ENCODE measurements at regions not wholly inside any gene's neighbourhood (a gene's known extent, or its start where the extent isn't known, plus 50 kb on each side); places are given as distances from the start of the nearest gene placed in this dataset.
"Not testable (repeated sequence)": the region's sequence is repeated elsewhere in the genome, so short reads cannot be mapped to it uniquely, and the experiment has no call there.

DNA sequence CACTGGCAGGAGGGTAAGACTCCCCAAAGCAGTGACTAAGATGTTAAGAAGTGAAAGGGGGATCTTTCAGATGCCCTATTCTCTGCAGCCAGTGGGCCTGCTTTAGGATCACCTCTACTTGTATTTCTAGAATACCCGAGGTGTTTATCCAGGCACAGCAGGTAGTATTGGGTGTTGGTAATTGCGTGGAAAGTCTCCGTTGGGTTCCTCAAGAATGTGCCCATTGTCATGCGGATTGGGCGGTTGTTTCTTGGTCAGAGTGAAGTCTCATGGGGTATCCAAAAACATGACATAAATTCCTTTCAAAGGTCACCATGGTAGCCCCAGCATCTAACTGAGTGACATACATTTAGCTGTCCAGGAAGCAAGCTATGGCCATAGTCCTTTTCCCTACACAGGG, 308.8 kb downstream of the RPIA start:
- no peak for DNase-seq (ENCODE audit: low spot score)

DNA sequence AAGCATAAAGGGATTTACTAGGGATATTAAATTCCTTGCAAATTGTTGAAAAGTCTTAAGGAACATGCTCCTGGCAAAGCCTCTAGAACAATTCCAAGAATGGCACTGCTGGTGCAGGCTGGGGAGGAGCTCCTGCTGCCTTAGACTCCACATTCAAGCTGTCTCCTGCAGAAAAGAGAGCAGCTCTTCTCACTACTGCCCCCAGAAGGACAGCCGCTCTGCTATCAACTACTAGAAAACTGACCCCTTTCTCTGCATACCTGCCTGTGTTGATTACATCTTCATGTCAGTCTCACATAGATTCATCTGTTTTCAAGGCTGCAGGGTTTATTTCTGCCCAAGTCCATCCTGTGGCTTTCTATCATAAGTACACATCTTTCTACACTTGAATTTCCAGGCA, 312.8 kb downstream of the RPIA start:
- not testable (repeated sequence) for DNase-seq (ENCODE audit: low spot score)

- not testable (repeated sequence) for DNase-seq (ENCODE audit: low spot score)
These were observed 329.1 kb downstream of the RPIA start for GRCh38 chr2:89020566-89020965.

GRCh38 chr2:89026296-89026695, 334.8 kb downstream of the RPIA start:
- DNase-seq (ENCODE audit: low spot score), result not testable (repeated sequence)

DNA sequence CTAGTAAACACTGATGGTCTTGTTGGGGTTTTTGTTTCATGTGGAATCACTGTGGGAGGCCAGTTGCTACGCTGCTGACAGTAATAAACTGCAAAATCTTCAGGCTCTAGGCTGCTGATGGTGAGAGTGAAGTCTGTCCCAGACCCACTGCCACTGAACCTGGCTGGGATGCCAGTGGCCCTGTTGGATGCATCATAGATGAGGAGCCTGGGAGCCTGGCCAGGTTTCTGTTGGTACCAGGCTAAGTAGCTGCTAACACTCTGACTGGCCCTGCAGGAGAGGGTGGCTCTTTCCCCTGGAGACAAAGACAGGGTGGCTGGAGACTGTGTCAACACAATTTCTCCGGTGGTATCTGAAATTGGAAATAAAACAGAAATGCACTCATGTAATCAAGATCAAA, 335.6 kb downstream of the RPIA start:
- not testable (repeated sequence) for DNase-seq (ENCODE audit: low spot score)

GRCh38 chr2:89027536-89027935, 336.1 kb downstream of the RPIA start:
- DNase-seq (ENCODE audit: low spot score), result not testable (repeated sequence)

- not testable (repeated sequence) for DNase-seq (ENCODE audit: low spot score)
These were observed 337.8 kb downstream of the RPIA start for GRCh38 chr2:89029257-89029656.

DNA sequence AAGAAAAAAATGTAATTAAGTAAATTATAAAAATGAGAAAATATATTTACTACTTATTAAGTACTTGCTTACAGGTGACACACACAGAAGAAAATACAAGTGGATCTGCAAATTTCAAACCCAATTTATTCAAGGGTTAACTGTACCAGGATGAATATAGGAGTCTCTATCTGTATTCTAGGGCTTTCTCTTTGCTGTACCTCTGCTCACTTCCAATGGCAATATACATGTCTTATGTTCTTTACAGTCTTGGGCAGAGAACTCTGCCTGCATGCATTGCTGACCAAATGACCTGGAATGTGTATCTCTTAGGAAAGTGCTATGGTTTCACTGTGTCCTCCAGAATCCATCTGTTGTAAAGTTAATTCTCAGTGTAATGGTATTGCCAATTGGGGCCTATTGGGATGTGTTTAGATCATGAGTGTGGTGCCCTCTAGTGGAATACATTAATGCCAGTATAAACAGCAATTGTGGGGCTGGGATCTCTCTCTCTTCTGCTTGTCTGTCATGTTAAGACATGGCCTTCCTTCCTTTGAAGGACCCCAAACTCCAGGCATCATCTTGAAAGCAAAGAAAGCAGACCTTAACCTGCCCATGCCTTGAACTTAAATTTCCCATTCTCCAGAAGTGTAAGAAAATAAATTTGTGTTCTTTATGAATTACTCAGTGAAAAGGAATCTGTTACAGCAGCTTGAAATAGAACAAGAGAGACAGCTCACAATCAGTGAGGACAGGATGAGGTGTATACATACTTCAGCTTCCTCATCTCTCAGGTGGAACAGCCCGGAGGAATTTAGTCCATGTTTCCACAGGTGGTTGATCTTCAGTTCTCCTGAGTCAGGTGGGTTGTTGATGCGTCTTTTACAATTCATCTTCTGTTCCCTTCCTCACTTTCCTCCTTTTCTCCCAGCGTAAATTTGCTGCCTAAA, 356.9 kb downstream of the RPIA start:
- DNase-seq (ENCODE audit: low spot score), result peak; percentile 46

GRCh38 chr2:89058616-89059015, 367.1 kb downstream of the RPIA start:
- not testable (repeated sequence) for DNase-seq (ENCODE audit: low spot score)

DNA sequence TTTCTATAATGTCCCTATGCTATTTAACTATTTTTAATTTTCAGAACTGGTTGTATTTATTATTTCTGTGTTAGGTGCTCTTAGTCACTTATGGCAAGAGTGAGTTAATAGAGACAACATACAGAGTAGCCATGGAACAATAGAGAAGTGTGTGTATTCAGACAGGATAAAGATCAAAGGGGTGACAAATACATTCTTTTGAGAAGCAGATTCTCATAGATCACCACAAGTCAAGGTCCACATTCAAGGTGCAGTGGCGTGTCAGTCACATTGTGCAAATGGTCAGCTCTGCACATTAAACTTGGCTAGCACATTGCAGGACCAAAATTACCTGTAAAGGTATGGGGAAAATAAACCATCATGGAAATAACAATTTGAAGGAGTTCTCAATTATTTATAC, 369.7 kb downstream of the RPIA start:
- not testable (repeated sequence) for DNase-seq (ENCODE audit: low spot score)

GRCh38 chr2:89076771-89077170, 385.3 kb downstream of the RPIA start:
- DNase-seq (ENCODE audit: low spot score), result not testable (repeated sequence)

DNA sequence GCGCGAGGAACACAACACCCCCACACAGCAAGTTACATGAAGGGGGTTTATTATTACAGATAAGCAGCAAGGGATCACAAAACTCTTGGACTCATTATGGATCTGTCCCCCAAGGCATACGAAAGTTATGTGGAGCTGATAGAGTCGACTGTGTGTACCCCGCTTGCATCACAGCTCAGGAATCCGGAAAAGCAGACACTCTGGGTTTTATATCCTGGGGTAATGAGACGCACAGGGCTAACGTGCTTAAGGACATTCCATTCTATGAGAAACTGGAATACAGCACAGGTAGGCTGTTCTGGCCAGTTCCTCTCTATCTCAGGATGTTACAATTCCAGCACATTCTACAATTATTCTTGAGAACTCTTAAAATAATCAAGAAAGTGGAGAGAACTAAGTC, 401.4 kb downstream of the RPIA start:
- DNase-seq (ENCODE audit: low spot score), result not testable (repeated sequence)

DNA sequence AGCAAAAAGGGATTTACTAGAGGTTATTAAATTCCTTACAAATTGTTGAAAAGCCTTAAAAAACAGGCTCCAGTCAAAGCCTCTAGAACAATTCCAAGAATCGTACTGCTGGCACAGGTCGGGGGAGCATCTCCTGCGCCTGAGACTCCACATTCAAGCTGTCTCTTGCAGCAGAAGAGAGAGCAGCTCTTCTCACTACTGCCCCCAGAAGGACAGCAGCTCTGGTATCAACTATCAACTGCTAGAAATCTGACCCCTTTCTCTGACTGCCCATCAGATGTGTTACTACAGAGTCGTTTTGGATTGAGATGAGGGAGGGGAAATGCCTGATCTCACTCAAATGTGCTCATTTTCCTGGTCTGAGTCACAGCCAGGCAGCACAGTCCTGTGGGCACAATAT, 403.6 kb downstream of the RPIA start:
- DNase-seq (ENCODE audit: low spot score), result not testable (repeated sequence)

- DNase-seq (ENCODE audit: low spot score), result not testable (repeated sequence)
These were observed 411.1 kb downstream of the RPIA start for GRCh38 chr2:89102587-89102986.

DNA sequence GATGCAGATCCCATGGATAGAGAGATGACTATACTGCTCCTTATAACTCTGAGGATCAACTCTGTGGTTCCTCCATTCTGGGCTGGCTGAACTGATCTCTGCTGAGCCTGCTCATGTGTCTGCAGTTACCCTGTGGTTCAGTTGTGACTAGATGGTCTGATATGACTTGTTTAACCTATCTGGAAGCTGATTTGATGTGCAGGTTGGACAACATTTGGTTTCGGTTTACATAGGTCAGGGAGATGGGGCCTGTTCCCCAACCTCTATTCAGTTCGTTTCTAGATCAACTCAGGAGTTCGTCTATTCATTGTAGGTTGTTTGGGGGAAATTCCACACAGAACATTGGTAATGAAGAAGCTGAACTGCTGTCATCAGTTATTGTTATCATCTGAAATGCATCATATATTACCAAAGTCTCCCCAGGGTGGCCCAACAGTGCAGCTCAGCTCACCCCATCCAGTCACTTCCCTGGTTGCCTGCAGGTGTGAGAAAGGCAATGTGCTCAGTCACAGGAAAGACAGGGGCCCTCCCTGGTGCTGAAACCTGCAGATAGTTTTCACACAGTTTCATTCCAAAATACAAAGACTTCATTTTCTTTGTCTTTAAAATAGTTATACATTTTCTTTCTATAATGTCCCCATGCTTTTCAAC, 415.0 kb downstream of the RPIA start:
- DNase-seq (ENCODE audit: low spot score), result not testable (repeated sequence)

GRCh38 chr2:89112434-89112833, 421.0 kb downstream of the RPIA start:
- peak; percentile 7 for DNase-seq (ENCODE audit: low spot score)

- not testable (repeated sequence) for DNase-seq (ENCODE audit: low spot score)
These were observed 421.8 kb downstream of the RPIA start for GRCh38 chr2:89113286-89113685.

DNA sequence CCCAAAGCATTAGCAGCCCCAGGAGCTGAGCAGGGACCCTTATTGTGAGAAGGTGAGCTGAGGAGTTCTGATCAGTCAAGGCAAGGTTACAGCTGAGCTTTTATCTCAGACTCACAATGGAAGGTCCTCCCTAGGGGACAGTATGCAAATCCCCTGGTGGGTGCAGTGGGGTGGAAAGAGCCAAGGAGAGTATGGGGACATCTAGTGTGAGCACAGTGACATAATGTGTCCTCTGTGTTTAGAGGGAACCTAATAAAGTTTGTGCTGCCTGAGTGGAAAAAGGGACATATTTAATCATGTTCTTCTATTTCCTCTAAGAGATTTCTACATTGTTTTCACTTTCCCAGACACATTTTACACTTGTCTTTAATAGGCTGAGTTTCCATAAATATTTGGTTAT, 438.0 kb downstream of the RPIA start:
- DNase-seq (ENCODE audit: low spot score), result not testable (repeated sequence)

DNA sequence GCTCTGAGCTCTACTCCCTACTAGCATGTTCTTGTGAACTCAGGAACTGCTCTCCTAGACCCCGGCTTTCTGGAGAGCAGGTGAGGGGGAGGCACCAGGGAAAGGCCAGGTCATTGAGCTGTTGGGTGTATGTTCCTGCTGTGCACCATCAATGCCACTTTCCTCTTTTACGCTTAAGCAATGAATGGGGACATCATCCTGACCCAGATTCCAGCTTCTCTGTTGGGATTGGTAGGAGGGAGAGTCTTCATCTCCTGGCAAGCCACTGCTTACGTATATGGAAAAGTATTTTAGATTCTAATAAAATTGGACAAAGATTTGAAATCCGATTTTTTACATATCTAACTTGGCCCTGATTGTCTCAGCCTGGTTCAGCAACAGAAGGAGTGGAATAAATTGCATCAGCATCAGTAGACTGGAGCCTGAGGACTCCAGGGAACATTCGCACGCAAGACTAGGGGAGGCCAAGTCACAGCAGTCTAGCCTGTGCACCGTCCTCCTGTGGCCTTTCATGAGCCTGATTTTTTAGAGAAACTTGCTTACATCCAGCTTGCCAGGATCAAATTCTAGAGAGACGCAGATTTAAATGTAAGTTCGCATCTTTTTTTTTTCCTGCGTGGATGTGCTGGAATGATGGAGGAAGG, 439.3 kb downstream of the RPIA start:
- not testable (repeated sequence) for DNase-seq (ENCODE audit: low spot score)

DNA sequence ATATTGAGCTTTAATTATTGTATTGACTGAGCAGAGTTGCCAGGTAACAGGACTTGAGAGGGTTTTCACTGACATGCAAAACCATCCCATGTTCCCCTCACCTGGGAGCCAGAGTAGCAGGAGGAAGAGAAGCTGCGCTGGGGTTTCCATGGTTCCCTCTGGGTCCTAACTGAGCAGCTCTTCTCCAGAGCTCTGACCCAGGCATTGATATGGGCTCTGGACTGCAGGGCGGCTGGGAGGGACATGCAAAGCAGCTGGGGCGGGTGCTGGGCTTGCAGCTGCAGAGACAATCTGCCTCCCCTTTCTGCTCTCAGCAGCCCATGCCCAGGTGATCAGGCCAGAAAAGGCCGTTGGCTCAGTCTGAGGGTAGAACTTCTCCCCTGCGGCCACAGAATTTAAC, 451.5 kb downstream of the RPIA start:
- not testable (repeated sequence) for DNase-seq (ENCODE audit: low spot score)

DNA sequence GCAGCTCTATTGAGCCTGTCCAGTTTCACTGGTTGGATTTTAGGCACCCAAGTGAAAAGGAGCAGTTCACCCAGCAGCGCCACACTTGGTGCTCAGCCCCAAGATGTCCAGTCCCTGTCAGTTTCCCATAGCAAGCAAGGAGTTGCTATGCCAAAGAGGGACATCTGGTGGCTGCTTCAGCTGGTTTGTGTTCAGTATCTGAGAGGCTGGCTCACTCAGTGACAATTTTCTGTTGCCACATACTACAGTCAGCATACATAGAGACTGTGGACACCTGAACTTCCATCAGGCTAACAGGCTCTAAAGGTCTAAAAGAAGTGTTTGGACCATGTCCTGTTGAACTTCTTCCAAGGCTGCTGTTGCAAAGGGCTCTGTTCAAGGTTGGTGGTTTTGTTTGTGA, 453.9 kb downstream of the RPIA start:
- not testable (repeated sequence) for DNase-seq (ENCODE audit: low spot score)

DNA sequence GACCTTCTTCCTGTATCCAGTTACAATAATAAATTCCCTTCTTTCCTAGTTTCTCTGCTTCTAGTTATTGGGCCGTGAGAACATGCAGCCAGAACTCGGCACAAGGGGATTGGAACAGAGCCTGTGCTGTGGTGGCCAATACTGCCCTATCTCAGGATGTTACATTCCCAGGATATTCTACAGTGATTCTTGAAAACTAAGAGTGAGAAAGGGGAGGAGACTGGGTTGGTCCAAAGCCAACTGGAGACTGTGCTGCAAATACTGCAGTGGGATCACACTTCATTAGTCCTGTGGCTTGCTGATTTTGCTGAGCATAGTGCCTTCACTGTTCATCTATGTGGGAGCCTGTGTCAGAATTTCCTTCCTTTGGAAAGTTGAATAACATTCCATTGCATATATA, 456.8 kb downstream of the RPIA start:
- DNase-seq (ENCODE audit: low spot score), result not testable (repeated sequence)

DNA sequence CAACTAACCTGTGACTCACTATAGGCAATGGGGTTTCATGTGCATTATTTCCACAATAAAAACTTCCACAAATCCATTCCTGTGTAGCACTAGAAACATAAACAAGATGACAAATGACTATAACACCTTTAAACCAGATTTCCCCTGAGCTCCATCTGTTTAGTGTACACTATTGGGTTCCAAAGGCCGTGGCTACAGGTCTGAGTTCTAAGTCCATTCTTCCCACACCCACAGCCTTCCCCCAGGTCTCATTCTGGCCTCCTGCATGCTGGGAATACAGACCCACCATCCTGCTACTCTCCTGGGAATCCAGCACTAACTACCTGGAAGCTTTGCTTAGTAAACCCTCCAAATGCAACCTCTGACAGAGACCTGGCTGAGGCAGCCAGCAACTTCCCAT, 460.2 kb downstream of the RPIA start:
- not testable (repeated sequence) for DNase-seq (ENCODE audit: low spot score)
